ENCODE measurements at regions not wholly inside any gene's neighbourhood (a gene's known extent, or its start where the extent isn't known, plus 50 kb on each side); places are given as distances from the start of the nearest gene placed in this dataset.

GRCh38 chr12:16796168-16796567 lies 190.2 kb upstream of the LMO3 start:
- H3F3A ChIP-seq (ENCODE audit: control insufficient read depth, insufficient read depth), result no peaks in the 10 kb centered on the region
- H3K4me3 ChIP-seq (ENCODE audit: low read length), result no peak overlapping the region
- H3K9me3 ChIP-seq (ENCODE audit: control insufficient read depth, insufficient read depth, low read length), result no peaks in the 10 kb centered on the region
- no peak overlapping the region for H3K4me2 ChIP-seq (ENCODE audit: low read length)
- H3K36me3 ChIP-seq (ENCODE audit: control insufficient read depth, low read length), result no peaks in the 10 kb centered on the region
- no peaks in the 10 kb centered on the region for H3K9me2 ChIP-seq (replicated peaks; ENCODE audit: control insufficient read depth, low read length)
- H4K20me1 ChIP-seq (ENCODE audit: control insufficient read depth, insufficient read depth, low read depth, low read length), result no peaks in the 10 kb centered on the region
- no peaks in the 10 kb centered on the region for H3K79me2 ChIP-seq (ENCODE audit: control insufficient read depth, low read length)
- H3K4me1 ChIP-seq (ENCODE audit: control insufficient read depth, low read length), result no peaks in the 10 kb centered on the region
- TF ChIP-seq EZH2phosphoT487 (IDR thresholded peaks at IDR 0.05; ENCODE audit: borderline replicate concordance, low read length) (no peak), CTCF (IDR thresholded peaks at IDR 0.05; ENCODE audit: low read depth, low read length, poor library complexity, severe bottlenecking) (no peak)
- H3K27ac ChIP-seq (ENCODE audit: low read depth, low read length), result no peak overlapping the region
- no peaks in the 10 kb centered on the region for H3K27me3 ChIP-seq (ENCODE audit: control insufficient read depth, low read length)

GRCh38 chr12:16789204-16789790 lies 183.3 kb upstream of the LMO3 start:
- Histone ChIP-seq H4K20me1 (ENCODE audit: control insufficient read depth, insufficient read depth, low read depth, low read length) (no peaks in the 10 kb centered on the region), H3K9me3 (ENCODE audit: control insufficient read depth, insufficient read depth, low read length) (no peaks in the 10 kb centered on the region), H3K36me3 (ENCODE audit: control insufficient read depth, low read length) (no peaks in the 10 kb centered on the region), H3K9me2 (replicated peaks; ENCODE audit: control insufficient read depth, low read length) (no peaks in the 10 kb centered on the region), H3K27me3 (ENCODE audit: control insufficient read depth, low read length) (no peaks in the 10 kb centered on the region), H3F3A (ENCODE audit: control insufficient read depth, insufficient read depth) (no peaks in the 10 kb centered on the region), H3K27ac (ENCODE audit: low read depth, low read length) (no peak overlapping the region), H3K79me2 (ENCODE audit: control insufficient read depth, low read length) (no peaks in the 10 kb centered on the region), H3K4me1 (ENCODE audit: control insufficient read depth, low read length) (no peaks in the 10 kb centered on the region), H3K4me2 (ENCODE audit: low read length) (no peak overlapping the region), H3K4me3 (ENCODE audit: low read length) (no peak overlapping the region)
- TF ChIP-seq CTCF (IDR thresholded peaks at IDR 0.05; ENCODE audit: low read depth, low read length, poor library complexity, severe bottlenecking), result no peak

GRCh38 chr12:16788506-16789203 lies 182.7 kb upstream of the LMO3 start:
- H3K4me1 ChIP-seq (ENCODE audit: control insufficient read depth, low read length), result no peaks in the 10 kb centered on the region
- no peaks in the 10 kb centered on the region for H3K9me3 ChIP-seq (ENCODE audit: control insufficient read depth, insufficient read depth, low read length)
- H3K79me2 ChIP-seq (ENCODE audit: control insufficient read depth, low read length), result no peaks in the 10 kb centered on the region
- TF ChIP-seq EZH2phosphoT487 (IDR thresholded peaks at IDR 0.05; ENCODE audit: borderline replicate concordance, low read length) (no peak), CTCF (IDR thresholded peaks at IDR 0.05; ENCODE audit: low read depth, low read length, poor library complexity, severe bottlenecking) (no peak)
- H3K36me3 ChIP-seq (ENCODE audit: control insufficient read depth, low read length), result no peaks in the 10 kb centered on the region
- no peaks in the 10 kb centered on the region for H3K27me3 ChIP-seq (ENCODE audit: control insufficient read depth, low read length)
- no peak overlapping the region for H3K4me3 ChIP-seq (ENCODE audit: low read length)
- H3K9me2 ChIP-seq (replicated peaks; ENCODE audit: control insufficient read depth, low read length), result no peaks in the 10 kb centered on the region
- no peaks in the 10 kb centered on the region for H3F3A ChIP-seq (ENCODE audit: control insufficient read depth, insufficient read depth)
- H4K20me1 ChIP-seq (ENCODE audit: control insufficient read depth, insufficient read depth, low read depth, low read length), result no peaks in the 10 kb centered on the region
- no peak overlapping the region for H3K27ac ChIP-seq (ENCODE audit: low read depth, low read length)
- H3K4me2 ChIP-seq (ENCODE audit: low read length), result no peak overlapping the region
